ENCODE measurements at regions not wholly inside any gene's neighbourhood (a gene's known extent, or its start where the extent isn't known, plus 50 kb on each side); places are given as distances from the start of the nearest gene placed in this dataset.

DNA sequence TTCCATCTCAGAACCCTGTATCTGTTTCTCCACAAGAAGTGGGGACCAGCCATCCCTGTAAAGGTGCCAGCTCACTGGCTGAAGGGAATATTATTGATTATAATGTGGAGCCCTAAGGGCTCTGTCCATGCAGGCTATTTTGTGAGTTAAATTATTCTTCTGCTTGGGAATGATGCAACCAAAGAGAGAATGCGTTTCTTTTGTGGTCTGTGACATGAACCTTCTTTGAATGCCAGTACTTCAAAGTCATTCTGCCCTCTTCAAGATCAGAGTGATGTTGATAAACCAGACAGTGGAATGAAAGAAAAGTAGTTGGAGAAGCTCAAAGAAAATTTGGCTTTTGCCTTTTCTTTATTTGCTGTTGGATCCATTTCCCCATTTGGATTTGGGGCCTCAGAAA, 995.2 kb downstream of the KCNMA1 start:
- Mint-ChIP-seq H3K4me1 (peaks cover 31% of the 10 kb centered on the region), H3K4me3 (no peak overlapping the region)

DNA sequence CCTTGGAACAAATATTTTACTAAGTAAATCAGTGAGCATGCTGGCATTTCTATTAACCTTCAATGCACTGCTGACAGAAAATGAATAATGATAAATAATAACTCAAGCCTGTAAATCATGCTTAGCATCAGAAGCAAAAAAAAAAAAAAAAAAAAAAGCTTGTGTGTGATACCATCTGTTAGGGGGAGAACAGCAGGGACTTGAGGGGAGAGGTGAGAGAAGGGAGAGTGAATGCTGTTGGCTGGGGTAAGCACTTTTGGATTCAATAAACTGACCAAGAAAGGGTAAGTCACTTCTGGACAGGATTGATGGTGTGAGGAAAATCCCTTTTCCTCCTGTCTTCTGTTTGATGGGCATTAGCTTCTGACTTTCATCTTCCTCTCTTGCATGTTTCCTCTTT, 996.4 kb downstream of the KCNMA1 start:
- peak overlapping the region in 1 of 3 experiments; percentile 55 for H3K27ac Mint-ChIP-seq
- TF ChIP-seq, protein P1, sequence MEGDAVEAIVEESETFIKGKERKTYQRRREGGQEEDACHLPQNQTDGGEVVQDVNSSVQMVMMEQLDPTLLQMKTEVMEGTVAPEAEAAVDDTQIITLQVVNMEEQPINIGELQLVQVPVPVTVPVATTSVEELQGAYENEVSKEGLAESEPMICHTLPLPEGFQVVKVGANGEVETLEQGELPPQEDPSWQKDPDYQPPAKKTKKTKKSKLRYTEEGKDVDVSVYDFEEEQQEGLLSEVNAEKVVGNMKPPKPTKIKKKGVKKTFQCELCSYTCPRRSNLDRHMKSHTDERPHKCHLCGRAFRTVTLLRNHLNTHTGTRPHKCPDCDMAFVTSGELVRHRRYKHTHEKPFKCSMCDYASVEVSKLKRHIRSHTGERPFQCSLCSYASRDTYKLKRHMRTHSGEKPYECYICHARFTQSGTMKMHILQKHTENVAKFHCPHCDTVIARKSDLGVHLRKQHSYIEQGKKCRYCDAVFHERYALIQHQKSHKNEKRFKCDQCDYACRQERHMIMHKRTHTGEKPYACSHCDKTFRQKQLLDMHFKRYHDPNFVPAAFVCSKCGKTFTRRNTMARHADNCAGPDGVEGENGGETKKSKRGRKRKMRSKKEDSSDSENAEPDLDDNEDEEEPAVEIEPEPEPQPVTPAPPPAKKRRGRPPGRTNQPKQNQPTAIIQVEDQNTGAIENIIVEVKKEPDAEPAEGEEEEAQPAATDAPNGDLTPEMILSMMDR (IDR thresholded peaks at IDR 0.05; ENCODE audit: unreplicated experiment in 3 of 3), result no peak
- no peak overlapping the region for H3K4me3 Mint-ChIP-seq
- H3K27me3 Mint-ChIP-seq (ENCODE audit: low read depth), result peaks cover 4% of the 10 kb centered on the region
- no peaks in the 10 kb centered on the region for H3K9me3 Mint-ChIP-seq
- H3K4me1 Mint-ChIP-seq, result peaks cover 31% of the 10 kb centered on the region
- no peaks in the 10 kb centered on the region for H3K36me3 Mint-ChIP-seq (ENCODE audit: low read depth)

More for the DNA sequence above, 995.2 kb downstream of the KCNMA1 start:
- TF ChIP-seq, protein P1 (IDR thresholded peaks at IDR 0.05; ENCODE audit: unreplicated experiment in 3 of 3), result no peak
- H3K36me3 Mint-ChIP-seq (ENCODE audit: low read depth), result no peaks in the 10 kb centered on the region
- H3K9me3 Mint-ChIP-seq, result no peaks in the 10 kb centered on the region
- H3K27ac Mint-ChIP-seq, result peak overlapping the region in 1 of 3 experiments; percentile 55
- H3K27me3 Mint-ChIP-seq (ENCODE audit: low read depth), result peaks cover 4% of the 10 kb centered on the region

DNA sequence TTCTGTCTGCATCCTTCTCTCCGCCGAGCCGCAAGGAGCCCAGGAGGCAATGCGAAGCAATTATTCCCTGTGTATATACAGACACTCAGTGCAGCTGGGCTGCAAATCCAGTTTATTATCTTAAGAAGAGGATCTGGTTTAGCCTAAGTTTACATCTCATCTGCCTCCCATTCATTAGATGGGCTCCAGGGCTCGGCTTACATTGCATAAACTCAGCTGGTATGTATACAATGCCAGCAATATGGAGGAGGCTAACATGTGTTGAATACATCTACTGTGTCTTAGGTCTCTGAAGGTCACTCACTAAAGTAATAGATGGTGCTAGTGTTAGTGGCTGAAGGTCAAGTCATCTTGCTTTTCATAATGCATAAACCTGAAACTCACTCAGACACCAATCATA, 996.8 kb downstream of the KCNMA1 start:
- Mint-ChIP-seq H3K4me1 (peaks cover 31% of the 10 kb centered on the region), H3K27me3 (ENCODE audit: low read depth) (peaks cover 4% of the 10 kb centered on the region), H3K36me3 (ENCODE audit: low read depth) (no peaks in the 10 kb centered on the region), H3K9me3 (no peaks in the 10 kb centered on the region), H3K4me3 (no peak overlapping the region), H3K27ac (peak overlapping the region in 1 of 3 experiments; percentile 8)
- TF ChIP-seq, protein P1 (IDR thresholded peaks at IDR 0.05; ENCODE audit: unreplicated experiment in 3 of 3), result no peak

DNA sequence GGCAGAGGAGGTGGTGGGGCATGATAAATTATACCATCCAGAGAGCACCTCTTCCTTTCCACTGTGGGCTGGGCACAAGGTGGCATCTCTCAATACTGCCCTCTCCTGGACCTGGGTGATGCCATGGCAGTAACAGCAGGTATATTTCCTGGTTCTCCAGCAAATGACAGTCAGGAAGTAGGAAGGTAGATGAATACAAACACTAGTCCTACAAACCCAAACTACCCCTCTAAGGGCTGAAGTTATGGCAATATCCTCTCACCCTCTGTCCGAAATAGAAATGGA, 1004.9 kb downstream of the KCNMA1 start:
- peaks cover 7% of the 10 kb centered on the region for H3K27me3 Mint-ChIP-seq (ENCODE audit: low read depth)
- H3K27ac Mint-ChIP-seq, result no peak overlapping the region
- no peaks in the 10 kb centered on the region for H3K9me3 Mint-ChIP-seq
- peak overlapping the region in 1 of 3 experiments; percentile 26 for H3K4me3 Mint-ChIP-seq
- H3K36me3 Mint-ChIP-seq (ENCODE audit: low read depth), result no peaks in the 10 kb centered on the region
- TF ChIP-seq, protein P1 (IDR thresholded peaks at IDR 0.05; ENCODE audit: unreplicated experiment in 3 of 3), result peak; percentile 10 to 12 (median 10)
- peaks cover 14% of the 10 kb centered on the region for H3K4me1 Mint-ChIP-seq

DNA sequence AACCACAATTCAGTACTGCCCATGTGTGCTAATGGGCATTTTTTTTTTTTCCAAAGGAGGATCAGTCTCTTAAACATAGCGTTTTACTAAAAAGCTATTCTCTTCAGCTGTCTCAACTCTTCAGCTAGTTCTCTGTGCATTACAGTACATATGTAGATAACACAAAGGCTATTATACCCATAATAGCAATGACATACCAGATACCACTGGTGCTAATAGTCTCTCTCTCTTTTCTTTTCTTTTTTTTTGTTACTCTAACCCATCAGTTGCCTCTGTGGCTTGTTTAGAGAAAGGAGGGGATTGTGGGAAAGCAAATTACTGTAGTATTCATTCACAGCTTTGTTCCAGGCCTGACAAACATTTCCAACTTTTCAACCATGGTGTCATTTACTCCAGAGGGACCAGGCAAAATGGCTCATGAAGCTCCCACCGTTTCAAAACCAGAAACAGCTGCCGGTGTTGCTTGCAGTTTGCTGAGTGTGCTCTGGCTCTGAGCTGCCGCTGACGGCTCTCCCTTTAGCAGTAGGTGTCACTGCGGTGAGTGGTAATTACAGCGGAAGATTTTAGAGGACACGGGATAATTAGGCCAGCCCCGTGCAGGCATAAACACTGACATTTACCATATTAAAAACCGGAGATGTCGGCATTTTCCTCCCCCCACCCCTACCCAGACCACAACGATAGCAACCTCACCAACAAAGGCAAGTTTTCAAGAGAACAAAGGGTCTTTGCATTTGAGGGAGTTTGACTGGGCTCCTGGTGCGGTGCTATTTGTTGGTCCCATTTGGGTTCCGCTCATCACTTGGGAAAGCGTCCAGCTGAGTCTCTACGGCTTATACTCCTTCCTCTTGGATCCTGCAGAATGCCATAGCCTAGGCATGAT, 1005.5 kb downstream of the KCNMA1 start:
- Mint-ChIP-seq H3K27me3 (ENCODE audit: low read depth) (peaks cover 7% of the 10 kb centered on the region), H3K9me3 (no peaks in the 10 kb centered on the region), H3K36me3 (ENCODE audit: low read depth) (no peaks in the 10 kb centered on the region), H3K27ac (peak overlapping the region; percentile 53 to 70 (median 55)), H3K4me1 (peaks cover 14% of the 10 kb centered on the region), H3K4me3 (peak overlapping the region in 2 of 3 experiments; percentile 13 to 26)
- TF ChIP-seq, protein P1 (IDR thresholded peaks at IDR 0.05; ENCODE audit: unreplicated experiment in 3 of 3), result no peak

Data from nephron (organoid).